Mesothelial cell of epicardium (in vitro differentiated cells): ENCODE measurements at regions not wholly inside any gene's neighbourhood (a gene's known extent, or its start where the extent isn't known, plus 50 kb on each side); places are given as distances from the start of the nearest gene placed in this dataset.

Source experiments
- DNase-seq, 2 experiments: peaks; one replicate each; pipeline ENCODE4 v3.0.0; 2021; ENCODE audit warnings: low spot score in 2 of 2; ENCODE audit not compliant: unreplicated experiment in 2 of 2
- H3K27ac Mint-ChIP-seq: 2 replicates; pipeline ENCODE4 v1.8.0; 2021; ENCODE audit warnings: mixed read lengths
- H3K27me3 Mint-ChIP-seq: 2 replicates; pipeline ENCODE4 v1.8.0; 2021; ENCODE audit warnings: low read depth, mixed read lengths
- H3K36me3 Mint-ChIP-seq: 2 replicates; pipeline ENCODE4 v1.8.0; 2021; ENCODE audit warnings: mixed read lengths
- H3K4me1 Mint-ChIP-seq: 2 replicates; pipeline ENCODE4 v1.8.0; 2021; ENCODE audit warnings: mixed read lengths
- H3K4me3 Mint-ChIP-seq: 2 replicates; pipeline ENCODE4 v1.8.0; 2021; ENCODE audit warnings: mild to moderate bottlenecking, moderate library complexity, mixed read lengths
- H3K9me3 Mint-ChIP-seq: 2 replicates; pipeline ENCODE4 v1.8.0; 2021; ENCODE audit warnings: mixed read lengths
- TF ChIP-seq, protein P1 (sequence below): fragments of 200-600 bp; sonication (generic); IDR thresholded peaks from one replicate; pipeline ENCODE4 v1.5.0; 2021; ENCODE audit warnings: antibody characterized with exemption; ENCODE audit not compliant: unreplicated experiment

DNA sequence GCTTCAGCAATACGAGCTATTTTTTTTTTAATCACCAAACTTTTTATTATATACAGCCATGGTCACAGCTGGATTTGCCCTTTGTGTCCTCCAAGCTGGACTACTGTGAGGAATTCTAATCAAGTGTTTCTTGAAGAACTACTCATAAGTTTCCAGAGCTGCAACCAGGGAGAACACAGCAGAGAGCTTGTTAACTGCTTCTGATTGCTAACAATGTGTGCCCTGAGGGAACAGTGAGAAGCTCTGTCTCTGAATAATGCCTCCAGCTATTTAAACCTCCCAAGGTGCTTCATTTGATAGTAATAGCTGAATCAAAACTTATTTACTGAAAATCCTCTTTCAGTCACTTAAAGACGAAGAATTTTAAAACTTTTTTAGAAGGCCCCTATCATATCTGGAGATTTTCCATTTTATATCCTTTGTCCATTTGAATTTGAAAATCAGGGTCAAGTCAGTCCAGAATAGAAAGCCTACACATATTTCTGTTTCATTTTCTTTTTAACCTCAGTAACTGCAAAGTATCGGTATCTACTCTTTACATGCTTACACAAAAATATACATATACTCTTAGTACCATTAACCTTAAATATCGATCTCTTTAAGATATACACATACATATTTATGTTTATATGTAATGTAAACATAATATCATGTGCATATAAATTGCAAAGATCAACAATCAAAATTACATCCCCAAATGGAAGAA is 1024.2 kb downstream of the GRM8 start:
- Mint-ChIP-seq H3K27ac (peak overlapping the region; percentile 12), H3K9me3 (peaks cover 4% of the 10 kb centered on the region), H3K36me3 (no peaks in the 10 kb centered on the region), H3K27me3 (no peaks in the 10 kb centered on the region), H3K4me1 (peaks cover 2% of the 10 kb centered on the region), H3K4me3 (no peak overlapping the region)
- TF ChIP-seq, protein P1, sequence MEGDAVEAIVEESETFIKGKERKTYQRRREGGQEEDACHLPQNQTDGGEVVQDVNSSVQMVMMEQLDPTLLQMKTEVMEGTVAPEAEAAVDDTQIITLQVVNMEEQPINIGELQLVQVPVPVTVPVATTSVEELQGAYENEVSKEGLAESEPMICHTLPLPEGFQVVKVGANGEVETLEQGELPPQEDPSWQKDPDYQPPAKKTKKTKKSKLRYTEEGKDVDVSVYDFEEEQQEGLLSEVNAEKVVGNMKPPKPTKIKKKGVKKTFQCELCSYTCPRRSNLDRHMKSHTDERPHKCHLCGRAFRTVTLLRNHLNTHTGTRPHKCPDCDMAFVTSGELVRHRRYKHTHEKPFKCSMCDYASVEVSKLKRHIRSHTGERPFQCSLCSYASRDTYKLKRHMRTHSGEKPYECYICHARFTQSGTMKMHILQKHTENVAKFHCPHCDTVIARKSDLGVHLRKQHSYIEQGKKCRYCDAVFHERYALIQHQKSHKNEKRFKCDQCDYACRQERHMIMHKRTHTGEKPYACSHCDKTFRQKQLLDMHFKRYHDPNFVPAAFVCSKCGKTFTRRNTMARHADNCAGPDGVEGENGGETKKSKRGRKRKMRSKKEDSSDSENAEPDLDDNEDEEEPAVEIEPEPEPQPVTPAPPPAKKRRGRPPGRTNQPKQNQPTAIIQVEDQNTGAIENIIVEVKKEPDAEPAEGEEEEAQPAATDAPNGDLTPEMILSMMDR: no peak
- DNase-seq: no peak

DNA sequence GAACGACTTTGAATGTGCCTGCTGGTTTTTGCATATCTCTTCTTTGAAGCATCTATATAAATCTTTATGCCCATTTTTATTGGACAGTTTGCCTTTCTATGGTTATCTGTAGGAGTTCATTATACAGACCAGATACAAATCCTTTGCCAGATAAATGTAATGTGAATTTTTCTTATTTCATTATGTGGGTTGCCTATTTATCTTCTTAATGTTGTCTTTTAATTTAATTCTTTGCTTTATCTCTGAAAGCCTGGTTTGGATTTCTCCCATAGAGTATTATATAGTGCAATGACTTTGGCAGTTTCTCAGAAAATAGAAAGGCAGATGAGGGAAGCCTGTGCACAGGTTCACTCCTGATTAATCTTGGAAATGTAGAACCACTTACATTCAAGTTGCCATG is 1025.1 kb downstream of the GRM8 start:
- Mint-ChIP-seq H3K4me1 (peaks cover 2% of the 10 kb centered on the region), H3K27ac (no peak overlapping the region), H3K27me3 (no peaks in the 10 kb centered on the region), H3K9me3 (peaks cover 4% of the 10 kb centered on the region), H3K36me3 (no peaks in the 10 kb centered on the region), H3K4me3 (no peak overlapping the region)
- no peak for DNase-seq
- TF ChIP-seq, protein P1: no peak

DNA sequence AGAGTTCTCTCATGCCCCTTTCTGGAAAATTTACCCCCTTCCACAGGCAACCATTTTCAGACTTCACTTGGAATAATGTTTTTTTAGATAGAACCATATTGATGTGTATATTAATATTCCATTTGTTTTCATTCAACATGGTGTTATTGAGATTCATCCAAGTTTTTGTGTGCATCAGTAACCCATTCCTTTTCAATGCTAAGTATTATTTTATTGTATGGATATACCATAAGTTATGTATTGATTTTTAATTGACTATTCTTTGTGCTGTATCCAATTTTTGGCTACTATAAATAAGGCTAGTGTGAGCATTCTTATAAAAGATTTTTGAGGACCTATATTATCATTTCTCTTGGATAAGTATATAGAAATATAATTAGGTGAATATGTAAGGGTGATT is 1025.7 kb downstream of the GRM8 start:
- Mint-ChIP-seq H3K27me3 (no peaks in the 10 kb centered on the region), H3K9me3 (peaks cover 4% of the 10 kb centered on the region), H3K4me1 (peaks cover 2% of the 10 kb centered on the region), H3K36me3 (no peaks in the 10 kb centered on the region), H3K27ac (no peak overlapping the region), H3K4me3 (no peak overlapping the region)
- TF ChIP-seq, protein P1: no peak
- no peak for DNase-seq

DNA sequence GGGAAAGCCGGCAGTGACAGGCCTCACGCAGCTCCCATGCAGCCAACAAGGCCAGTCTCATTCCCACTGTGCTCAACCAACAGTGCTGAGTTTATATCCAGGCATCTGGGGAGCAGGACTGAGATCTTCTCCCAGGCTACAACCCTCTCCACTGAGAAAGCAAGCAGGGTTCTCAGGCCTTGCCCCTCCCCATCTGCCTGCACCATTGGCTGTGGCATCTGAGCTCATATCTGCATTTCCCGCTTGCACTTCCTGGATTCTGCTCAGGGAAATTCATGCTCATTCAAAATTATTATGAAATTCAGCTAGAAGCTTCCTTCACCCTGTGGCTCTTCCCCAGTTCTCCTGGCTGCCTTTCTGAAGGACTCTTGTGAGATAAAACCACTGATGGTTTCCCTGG is 1029.0 kb downstream of the GRM8 start:
- peaks cover 22% of the 10 kb centered on the region for H3K9me3 Mint-ChIP-seq
- H3K27ac Mint-ChIP-seq: no peak overlapping the region
- H3K36me3 Mint-ChIP-seq: no peaks in the 10 kb centered on the region
- TF ChIP-seq, protein P1: no peak
- DNase-seq: no peak
- no peak overlapping the region for H3K4me3 Mint-ChIP-seq
- H3K27me3 Mint-ChIP-seq: no peaks in the 10 kb centered on the region
- H3K4me1 Mint-ChIP-seq: no peaks in the 10 kb centered on the region

DNA sequence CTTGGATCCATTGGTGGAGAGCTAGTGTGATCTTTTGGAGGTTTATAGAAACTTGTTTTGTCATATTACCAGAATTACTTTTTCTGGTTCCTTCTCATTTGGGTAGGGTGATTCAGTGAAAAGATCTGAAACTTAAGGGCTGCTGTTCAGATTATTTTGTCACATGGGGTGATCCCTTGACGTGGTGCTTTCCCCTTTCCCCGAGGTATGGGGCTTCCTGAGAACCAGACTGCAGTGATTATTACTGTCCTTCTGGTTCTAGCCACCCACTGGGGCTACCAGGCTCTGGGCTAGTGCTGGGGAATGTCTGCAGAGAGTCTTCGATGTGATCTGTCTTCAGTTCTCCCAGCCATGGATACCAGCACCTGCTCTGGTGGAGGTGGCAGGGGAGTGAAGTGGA is 1030.0 kb downstream of the GRM8 start:
- Mint-ChIP-seq H3K27me3 (no peaks in the 10 kb centered on the region), H3K9me3 (peaks cover 25% of the 10 kb centered on the region), H3K4me3 (no peak overlapping the region), H3K27ac (no peak overlapping the region), H3K36me3 (no peaks in the 10 kb centered on the region), H3K4me1 (no peaks in the 10 kb centered on the region)
- DNase-seq: no peak
- TF ChIP-seq, protein P1: no peak
